ENCODE measurements at regions not wholly inside any gene's neighbourhood (a gene's known extent, or its start where the extent isn't known, plus 50 kb on each side); places are given as distances from the start of the nearest gene placed in this dataset.

DNA sequence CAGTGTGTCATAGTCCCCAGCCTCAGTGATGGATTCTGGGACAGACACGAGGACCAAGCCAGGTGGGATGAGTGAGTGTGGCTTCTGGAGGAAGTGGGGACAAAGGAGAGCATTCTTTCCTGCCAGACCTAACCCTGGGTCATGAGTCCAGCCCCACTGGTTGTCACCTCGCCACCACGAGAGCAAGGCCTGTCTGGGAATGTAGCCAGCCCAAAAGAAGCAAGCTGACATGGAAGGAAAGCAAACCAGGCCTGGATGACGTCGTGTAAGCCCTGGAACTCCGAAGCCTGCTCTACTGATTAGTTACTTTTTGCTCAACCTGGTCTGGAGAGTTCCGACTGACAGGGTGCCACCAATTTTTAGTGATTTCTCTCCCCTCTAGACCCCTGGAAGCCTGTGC is 105.9 kb downstream of the SINHCAF start:
- TF ChIP-seq, protein P1, sequence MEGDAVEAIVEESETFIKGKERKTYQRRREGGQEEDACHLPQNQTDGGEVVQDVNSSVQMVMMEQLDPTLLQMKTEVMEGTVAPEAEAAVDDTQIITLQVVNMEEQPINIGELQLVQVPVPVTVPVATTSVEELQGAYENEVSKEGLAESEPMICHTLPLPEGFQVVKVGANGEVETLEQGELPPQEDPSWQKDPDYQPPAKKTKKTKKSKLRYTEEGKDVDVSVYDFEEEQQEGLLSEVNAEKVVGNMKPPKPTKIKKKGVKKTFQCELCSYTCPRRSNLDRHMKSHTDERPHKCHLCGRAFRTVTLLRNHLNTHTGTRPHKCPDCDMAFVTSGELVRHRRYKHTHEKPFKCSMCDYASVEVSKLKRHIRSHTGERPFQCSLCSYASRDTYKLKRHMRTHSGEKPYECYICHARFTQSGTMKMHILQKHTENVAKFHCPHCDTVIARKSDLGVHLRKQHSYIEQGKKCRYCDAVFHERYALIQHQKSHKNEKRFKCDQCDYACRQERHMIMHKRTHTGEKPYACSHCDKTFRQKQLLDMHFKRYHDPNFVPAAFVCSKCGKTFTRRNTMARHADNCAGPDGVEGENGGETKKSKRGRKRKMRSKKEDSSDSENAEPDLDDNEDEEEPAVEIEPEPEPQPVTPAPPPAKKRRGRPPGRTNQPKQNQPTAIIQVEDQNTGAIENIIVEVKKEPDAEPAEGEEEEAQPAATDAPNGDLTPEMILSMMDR (IDR thresholded peaks at IDR 0.05; ENCODE audit: low read depth, low read length, poor library complexity, severe bottlenecking) = no peak
- TF ChIP-seq EZH2phosphoT487 (IDR thresholded peaks at IDR 0.05; ENCODE audit: borderline replicate concordance, low read length) = no peak

All from DOHH2 (cell line).